Stimulated activated CD4-positive, alpha-beta T cell treated with anti-CD3 and anti-CD28 coated beads, Interleukin-2, amount 100 ng/mL, for 4 hours (primary cell): ENCODE measurements at regions not wholly inside any gene's neighbourhood (a gene's known extent, or its start where the extent isn't known, plus 50 kb on each side); places are given as distances from the start of the nearest gene placed in this dataset.

Experiments
- DNase-seq: peaks from one replicate; pipeline ENCODE4 v3.0.0-alpha.2; 2020; ENCODE audit warnings: low read depth

DNA sequence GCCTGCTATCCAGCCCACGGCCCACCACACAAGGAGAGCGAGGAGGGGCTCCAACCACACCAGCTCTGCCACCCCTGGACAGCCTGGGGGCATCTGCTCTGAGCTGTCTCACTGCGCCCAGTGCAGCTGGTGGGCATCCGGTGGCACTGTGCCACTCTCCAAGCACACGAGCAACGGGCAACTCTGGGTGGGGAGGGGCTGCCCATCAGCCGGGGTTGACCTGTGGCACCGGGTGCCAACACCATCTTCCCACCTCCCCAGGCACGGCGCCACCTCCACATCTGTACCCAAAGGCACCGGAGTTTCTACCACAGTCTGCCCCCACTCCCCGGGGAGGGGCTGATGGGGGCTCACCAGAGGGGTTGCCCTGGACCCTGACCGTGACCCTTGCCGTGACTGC, 241.8 kb downstream of the RBFOX3 start:
- no peak for DNase-seq

GRCh38 chr17:79368521-79368920, 242.3 kb downstream of the RBFOX3 start:
- DNase-seq = no peak

GRCh38 chr17:79366988-79367571, 243.8 kb downstream of the RBFOX3 start:
- no peak for DNase-seq

DNA sequence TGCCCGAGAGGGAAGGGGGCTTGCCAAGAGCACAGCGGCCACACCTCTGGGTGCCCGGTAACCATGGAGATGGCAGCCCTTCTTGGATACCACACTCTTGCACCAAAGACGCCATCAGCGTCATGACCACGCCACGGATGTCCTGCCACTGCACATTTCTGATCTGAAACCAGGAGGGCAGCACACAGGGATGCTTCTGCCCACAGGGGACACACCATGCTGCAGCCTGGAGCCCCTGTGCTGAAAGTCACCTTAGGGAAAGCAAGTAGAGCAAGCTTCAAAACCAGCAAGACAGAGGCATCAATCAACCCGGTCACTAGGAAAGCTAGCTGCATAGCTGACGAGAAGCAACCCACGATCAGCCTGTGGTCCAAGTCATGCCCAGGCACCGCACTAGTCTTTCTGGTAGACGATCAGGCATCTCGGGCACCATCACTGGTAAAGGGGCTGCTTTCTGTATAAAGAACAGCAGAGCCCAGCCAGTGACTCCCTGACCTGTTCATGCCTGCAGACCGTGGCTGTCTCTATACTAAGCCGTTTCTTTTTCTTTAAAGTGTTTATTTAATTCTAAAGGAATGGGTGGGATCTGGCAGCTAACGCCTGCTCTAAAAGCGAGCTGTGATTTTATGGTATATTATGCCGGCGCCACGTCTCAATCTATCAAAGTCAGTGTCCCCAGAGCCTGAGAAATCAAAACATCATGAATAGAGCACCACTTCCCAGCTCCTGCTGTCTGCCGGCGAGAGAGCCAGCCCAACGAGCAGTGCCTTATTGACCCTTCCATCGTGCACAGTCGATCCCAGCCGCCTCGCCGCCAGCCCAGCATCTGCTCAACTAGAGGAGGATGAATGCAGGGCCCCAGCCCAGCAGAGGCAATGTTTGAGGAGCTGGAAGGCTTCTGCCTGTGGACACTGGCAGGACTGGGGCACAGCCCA, 244.7 kb downstream of the RBFOX3 start:
- DNase-seq = no peak

- DNase-seq = no peak
These were observed 245.5 kb downstream of the RBFOX3 start for GRCh38 chr17:79365351-79365750.

DNA sequence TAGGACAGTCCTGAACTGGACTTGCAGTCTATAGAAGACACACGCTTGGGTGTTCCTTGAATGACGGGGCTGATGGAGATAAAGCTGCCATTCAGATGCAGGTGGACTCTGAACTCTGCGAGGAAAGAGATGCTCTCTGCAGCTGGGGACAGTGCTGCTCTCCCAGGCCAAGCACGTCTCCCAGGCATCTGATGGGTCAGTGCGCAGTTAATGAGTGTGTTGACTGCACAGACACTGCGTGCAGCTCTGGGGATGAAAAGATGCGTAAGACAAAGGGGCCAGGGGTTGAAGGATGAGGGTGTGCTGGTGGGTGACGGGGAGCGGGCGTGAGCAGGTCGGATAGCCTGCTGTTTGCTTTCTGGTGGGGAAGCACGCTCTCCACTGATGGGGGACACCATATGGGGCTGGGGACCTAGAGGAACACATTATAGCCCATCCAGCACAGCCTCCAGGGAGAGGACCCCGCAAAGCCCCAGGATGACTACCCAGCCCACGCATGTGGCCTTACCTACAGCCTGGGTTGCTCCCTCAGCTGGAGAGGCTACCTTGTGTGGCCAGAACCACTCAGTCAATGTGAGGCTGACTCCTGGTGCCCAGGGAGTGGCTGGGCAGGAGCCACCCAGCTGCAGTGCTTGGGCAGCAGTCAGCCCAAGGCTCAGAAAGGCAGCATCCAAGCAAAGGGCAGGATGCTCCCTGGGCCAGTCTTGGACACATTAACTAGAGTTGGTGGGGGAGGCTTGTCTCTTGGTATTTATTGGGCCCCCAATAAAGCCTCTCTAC, 246.3 kb downstream of the RBFOX3 start:
- no peak for DNase-seq

DNA sequence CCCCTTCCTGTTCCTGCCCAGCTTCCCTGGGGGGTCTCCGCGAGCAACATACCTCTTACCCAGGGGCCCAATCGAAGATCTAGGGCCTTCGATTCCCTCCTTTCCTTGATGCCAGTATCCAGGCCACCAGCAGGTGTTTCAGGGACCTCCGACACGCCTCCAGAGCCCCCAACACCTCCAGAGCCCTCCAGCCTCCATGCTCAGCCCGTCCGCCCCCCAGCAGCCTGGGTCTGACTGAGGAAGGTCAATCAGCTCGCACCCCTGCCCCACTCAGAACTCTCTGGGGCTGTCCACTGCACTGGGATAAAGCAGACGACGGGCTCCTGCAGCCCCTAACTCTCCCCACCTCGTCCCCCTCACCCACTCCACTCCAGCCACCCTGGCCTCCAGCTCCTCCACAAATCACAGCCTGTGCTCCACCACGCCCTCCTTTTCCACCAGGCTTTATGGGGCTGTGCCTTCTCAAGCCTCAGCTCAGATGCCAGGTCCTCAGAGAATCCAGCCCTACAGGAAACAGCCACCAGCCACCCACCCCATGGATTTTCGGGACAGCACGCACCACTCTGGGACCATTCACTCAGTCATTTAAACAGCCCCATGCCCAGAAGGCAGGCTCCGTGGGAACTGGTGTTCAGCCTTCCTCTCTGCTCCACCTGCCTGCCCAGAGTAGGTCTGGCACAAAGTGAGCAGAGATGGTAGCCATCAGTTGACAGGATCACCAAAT, 247.1 kb downstream of the RBFOX3 start:
- DNase-seq = no peak

- DNase-seq = no peak
These were observed 248.0 kb downstream of the RBFOX3 start for GRCh38 chr17:79362772-79363305.

DNA sequence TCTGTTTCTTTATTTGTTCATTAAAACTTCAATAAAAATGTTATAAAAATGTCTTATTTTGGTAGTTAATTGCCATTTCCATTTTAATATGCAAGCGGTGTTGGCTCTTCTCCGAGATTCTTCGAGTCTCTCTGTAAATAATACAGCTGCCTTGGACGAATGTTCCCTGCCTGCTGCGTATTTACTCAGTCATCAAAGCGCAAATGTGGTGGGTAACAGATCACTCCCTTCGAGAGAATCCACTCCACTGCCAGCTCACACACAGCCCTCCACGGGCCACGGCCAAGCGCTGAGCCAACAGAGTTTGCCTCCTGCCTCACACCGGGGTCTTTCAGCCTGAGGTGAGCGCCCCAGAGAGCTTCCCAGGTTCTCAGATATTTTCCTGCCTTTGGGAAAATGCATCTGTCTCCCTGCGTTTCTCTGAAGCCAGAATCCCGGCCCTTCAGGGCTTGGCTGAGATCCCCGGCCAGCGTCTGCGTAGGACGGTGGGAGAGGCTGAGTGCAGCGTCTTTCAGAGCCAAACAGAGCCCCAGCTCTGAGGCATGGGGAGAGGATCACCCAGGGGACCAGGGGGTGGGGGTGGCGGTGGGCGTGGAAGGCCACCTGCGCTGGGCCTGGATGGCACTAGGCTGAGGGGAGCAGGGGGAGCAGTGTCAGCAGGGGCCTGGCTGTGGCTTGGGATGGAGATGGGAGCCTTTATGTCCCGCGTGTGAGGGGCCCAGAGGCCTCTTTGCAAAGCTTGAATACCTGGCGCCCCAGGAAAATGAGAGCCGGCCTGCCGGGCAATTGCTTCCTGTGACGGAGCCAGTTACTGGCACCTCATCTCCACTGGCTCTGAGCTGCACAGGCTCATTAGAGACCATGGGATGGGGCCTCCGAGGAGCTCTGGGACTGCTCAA, 248.7 kb downstream of the RBFOX3 start:
- DNase-seq = no peak

- no peak for DNase-seq
These were observed 249.6 kb downstream of the RBFOX3 start for GRCh38 chr17:79361221-79361734.

DNA sequence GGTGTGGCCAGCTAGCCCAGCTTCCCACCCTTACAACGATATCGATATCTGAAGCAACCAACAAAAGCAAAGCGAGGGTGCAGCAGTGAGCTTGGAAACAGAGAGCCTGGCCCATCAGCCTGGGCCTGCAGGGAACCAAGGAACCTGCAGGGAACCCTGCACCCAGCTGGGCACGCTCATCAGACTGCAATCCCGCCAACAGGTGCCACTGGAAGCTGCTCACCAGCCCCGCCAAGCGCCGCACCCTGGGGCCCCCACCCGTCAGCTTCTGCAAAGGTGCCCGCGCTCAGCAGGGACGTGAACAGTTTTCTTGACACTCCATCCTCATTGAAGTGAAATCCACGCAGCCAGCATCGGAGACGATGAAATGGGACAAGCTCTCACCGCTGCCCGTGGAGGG, 250.7 kb downstream of the RBFOX3 start:
- DNase-seq = no peak

DNA sequence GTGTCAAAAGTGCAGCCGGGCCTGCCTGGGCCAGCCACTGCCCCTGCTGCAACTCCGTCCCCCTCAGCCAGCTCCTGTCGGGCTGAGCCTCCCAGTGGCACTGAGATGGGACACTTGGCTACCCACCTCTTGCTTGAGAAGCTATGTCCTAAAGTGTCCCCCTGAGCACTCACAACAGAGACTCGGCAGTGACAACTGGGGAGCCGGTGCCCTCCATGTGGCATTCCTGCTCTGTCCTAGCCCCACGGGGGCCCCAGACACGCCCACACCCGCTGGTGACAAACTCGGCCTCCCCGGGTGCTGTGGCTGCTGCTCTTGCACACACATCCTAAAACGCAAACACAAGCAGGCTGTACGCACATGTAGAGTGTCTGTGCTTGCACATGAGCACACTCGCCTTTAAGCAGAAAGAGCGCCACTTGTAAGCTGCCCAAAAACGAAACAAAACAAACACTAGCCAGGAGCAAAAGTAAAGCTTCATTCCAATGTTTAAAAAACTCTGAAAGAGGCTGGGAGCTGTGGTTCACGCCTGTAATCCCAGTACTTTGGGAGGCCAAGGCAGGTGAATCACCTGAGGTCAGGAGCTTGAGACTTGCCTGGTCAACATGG, 253.9 kb downstream of the RBFOX3 start:
- no peak for DNase-seq

- no peak for DNase-seq
These were observed 255.7 kb downstream of the RBFOX3 start for GRCh38 chr17:79355165-79355564.

- no peak for DNase-seq
These were observed 256.6 kb downstream of the RBFOX3 start for GRCh38 chr17:79354173-79354820.

DNA sequence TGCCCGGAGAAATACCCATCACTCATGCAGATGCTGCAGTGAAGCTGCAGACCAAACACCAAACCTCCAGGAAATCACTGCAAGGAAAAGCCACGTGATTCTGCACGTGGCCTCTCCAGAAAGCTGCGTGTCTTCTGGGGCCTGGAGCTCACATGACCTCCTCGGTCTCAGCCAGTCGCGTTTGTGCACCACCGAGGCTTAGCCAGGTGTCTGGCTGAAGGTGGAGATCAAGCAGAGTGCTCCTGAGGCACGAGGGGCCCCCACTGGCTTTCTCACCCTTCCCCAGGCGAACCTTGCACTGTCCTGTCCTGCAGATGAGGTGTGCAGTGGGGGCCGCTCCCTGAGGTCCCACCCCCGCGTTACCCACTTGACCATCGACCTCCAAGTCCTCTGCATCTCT, 257.3 kb downstream of the RBFOX3 start:
- DNase-seq = no peak

- DNase-seq = no peak
These were observed 257.8 kb downstream of the RBFOX3 start for GRCh38 chr17:79353016-79353415.

- no peak for DNase-seq
These were observed 260.3 kb downstream of the RBFOX3 start for GRCh38 chr17:79350533-79350932.

DNA sequence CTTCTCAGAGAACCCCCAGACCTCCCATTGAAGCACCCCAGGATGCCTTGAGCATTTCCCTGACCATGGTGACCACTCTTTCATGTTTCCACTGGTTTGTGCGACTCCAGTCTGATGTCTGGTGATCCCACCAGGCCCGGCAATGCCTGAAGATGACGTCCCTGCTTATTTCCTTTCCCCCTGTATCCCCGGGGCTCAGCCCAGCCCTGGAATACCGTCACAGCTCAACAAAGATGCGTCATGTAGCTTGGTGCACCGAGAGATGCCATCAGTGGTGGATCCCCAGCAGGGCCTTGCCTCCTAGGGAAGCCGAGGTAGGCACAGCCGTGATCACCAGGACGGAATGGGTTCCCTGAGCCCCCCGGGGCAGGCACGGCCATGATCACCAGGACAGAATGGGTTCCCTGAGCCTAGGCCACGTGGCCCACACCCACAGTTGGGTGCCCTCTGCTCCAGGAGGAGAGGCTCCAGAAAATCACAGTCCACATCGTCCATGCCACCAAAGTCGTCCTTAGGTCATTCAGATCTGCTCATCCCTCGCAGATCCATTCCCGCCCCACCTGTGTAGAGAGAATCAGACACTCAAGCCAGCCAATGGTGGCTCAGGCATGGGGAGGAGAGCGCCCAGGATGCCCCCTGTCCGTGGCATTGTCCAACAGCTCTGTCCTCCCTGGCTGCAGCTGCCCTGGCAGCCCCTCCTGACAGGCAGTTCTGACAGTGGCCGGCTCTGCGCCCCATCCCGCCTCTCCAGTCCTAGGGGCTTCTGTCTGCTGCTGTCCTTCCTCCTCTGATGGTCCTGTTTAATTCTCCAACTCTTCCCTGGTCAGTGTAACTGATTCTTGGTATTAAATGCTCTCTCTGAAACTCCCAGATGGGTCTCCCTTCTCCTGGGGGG, 261.1 kb downstream of the RBFOX3 start:
- DNase-seq = no peak

DNA sequence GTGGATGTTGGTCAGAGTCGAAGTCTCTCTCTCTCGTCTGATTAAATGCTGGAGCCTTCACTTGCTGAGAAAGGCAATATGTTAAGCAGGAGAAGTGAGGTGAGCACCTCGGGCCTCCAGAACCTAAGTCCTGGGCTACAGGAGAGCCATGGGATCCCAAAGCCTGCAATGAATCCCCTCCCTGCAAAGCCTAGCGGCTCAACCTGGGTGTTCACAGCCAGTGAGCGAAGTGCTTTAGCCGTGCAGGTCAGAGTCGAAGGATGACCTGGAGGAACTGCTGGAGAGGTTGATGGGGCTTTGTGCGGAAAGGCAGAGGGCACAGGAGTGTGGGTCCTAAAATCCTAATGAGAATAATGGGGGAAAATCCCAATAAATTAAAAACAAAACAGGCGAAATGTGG, 267.8 kb downstream of the ENGASE start:
- no peak for DNase-seq
